ENCODE measurements at regions not wholly inside any gene's neighbourhood (a gene's known extent, or its start where the extent isn't known, plus 50 kb on each side); places are given as distances from the start of the nearest gene placed in this dataset.

- TF ChIP-seq CTCF (IDR thresholded peaks at IDR 0.05; ENCODE audit: low read depth, low read length): no peak
- DNase-seq (ENCODE audit: extremely low read depth, low read depth): no peak
These were observed 526.3 kb downstream of the SOX5 start for GRCh38 chr12:23423097-23423687.

- no peak for DNase-seq (ENCODE audit: extremely low read depth, low read depth)
- TF ChIP-seq CTCF (IDR thresholded peaks at IDR 0.05; ENCODE audit: low read depth, low read length): no peak
These were observed 525.7 kb downstream of the SOX5 start for GRCh38 chr12:23423796-23424195.

- no peak for TF ChIP-seq CTCF (IDR thresholded peaks at IDR 0.05; ENCODE audit: low read depth, low read length)
- no peak for DNase-seq (ENCODE audit: extremely low read depth, low read depth)
These were observed 524.8 kb downstream of the SOX5 start for GRCh38 chr12:23424685-23425084.

- no peak for DNase-seq (ENCODE audit: extremely low read depth, low read depth)
- no peak for TF ChIP-seq CTCF (IDR thresholded peaks at IDR 0.05; ENCODE audit: low read depth, low read length)
These were observed 523.1 kb downstream of the SOX5 start for GRCh38 chr12:23426328-23426727.

GRCh38 chr12:23428758-23429157 is 520.7 kb downstream of the SOX5 start:
- DNase-seq (ENCODE audit: extremely low read depth, low read depth): no peak
- no peak for TF ChIP-seq CTCF (IDR thresholded peaks at IDR 0.05; ENCODE audit: low read depth, low read length)

GRCh38 chr12:23431006-23431405 is 518.5 kb downstream of the SOX5 start:
- no peak for TF ChIP-seq CTCF (IDR thresholded peaks at IDR 0.05; ENCODE audit: low read depth, low read length)
- DNase-seq (ENCODE audit: extremely low read depth, low read depth): no peak

- DNase-seq (ENCODE audit: extremely low read depth, low read depth): no peak
- TF ChIP-seq CTCF (IDR thresholded peaks at IDR 0.05; ENCODE audit: low read depth, low read length): no peak
These were observed 516.3 kb downstream of the SOX5 start for GRCh38 chr12:23433121-23433520.

All from AG09319 (cell line).